NT2/D1 (cell line): ENCODE measurements at regions not wholly inside any gene's neighbourhood (a gene's known extent, or its start where the extent isn't known, plus 50 kb on each side); places are given as distances from the start of the nearest gene placed in this dataset.
A peak's percentile ranks its signal among the peaks of the same experiment; 100 is the strongest.

Experiments
- DNase-seq: peaks from one replicate; pipeline ENCODE4 v3.0.0-alpha.2; 2011; ENCODE audit warnings: low read depth, low spot score
- H3K27me3 ChIP-seq: 2 replicates; pipeline ENCODE4 v1.6.0; 2011; ENCODE audit warnings: mild to moderate bottlenecking; ENCODE audit not compliant: insufficient read length, insufficient read depth
- H3K36me3 ChIP-seq: 2 replicates; pipeline ENCODE4 v1.6.1; 2011; ENCODE audit warnings: mild to moderate bottlenecking, low read length, mixed read lengths; ENCODE audit not compliant: insufficient read depth, insufficient read length
- H3K4me1 ChIP-seq: 2 replicates; pipeline ENCODE4 v1.5.1; 2011; ENCODE audit not compliant: insufficient read depth, insufficient read length
- H3K4me3 ChIP-seq: 2 replicates; pipeline ENCODE4 v1.5.1; 2011; ENCODE audit warnings: low read depth; ENCODE audit not compliant: insufficient read length
- H3K9ac ChIP-seq: 2 replicates; pipeline ENCODE4 v1.6.0; 2011; ENCODE audit warnings: low read depth; ENCODE audit not compliant: insufficient read length
- H3K9me3 ChIP-seq: 2 replicates; pipeline ENCODE4 v1.5.1; 2011; ENCODE audit warnings: mild to moderate bottlenecking, low read length; ENCODE audit not compliant: insufficient read depth
- SUZ12 ChIP-seq: IDR thresholded peaks from 2 replicates; pipeline ENCODE4 v1.6.1; 2011; ENCODE audit not compliant: insufficient read length, insufficient read depth; ENCODE audit errors: extremely low read depth
- YY1 ChIP-seq: IDR thresholded peaks from 2 replicates; pipeline ENCODE4 v1.6.1; 2011; ENCODE audit not compliant: insufficient read length, insufficient read depth
- ZNF274 ChIP-seq: IDR thresholded peaks from 2 replicates; pipeline ENCODE4 v1.6.1; 2011; ENCODE audit warnings: mild to moderate bottlenecking, low read depth, low read length

GRCh38 chr1:209156991-209157390 is 426.5 kb upstream of the CAMK1G start:
- TF ChIP-seq YY1 (no peak), ZNF274 (no peak), SUZ12 (no peak)
- no peaks in the 10 kb centered on the region for H3K27me3 ChIP-seq
- DNase-seq: no peak
- no peak overlapping the region for H3K4me3 ChIP-seq
- peaks cover 8% of the 10 kb centered on the region for H3K4me1 ChIP-seq
- no peak overlapping the region for H3K9ac ChIP-seq
- no peaks in the 10 kb centered on the region for H3K9me3 ChIP-seq
- H3K36me3 ChIP-seq: no peaks in the 10 kb centered on the region

GRCh38 chr1:209157546-209158249 is 425.8 kb upstream of the CAMK1G start:
- Histone ChIP-seq H3K9me3 (no peaks in the 10 kb centered on the region), H3K4me1 (peaks cover 8% of the 10 kb centered on the region), H3K4me3 (no peak overlapping the region), H3K36me3 (no peaks in the 10 kb centered on the region), H3K27me3 (no peaks in the 10 kb centered on the region), H3K9ac (no peak overlapping the region)
- no peak for TF ChIP-seq ZNF274
- TF ChIP-seq YY1: no peak
- DNase-seq: peak; percentile 93

- H3K4me1 ChIP-seq: peaks cover 8% of the 10 kb centered on the region
- H3K9ac ChIP-seq: no peak overlapping the region
- TF ChIP-seq YY1 (no peak), ZNF274 (no peak), SUZ12 (no peak)
- H3K27me3 ChIP-seq: no peaks in the 10 kb centered on the region
- no peak for DNase-seq
- H3K9me3 ChIP-seq: no peaks in the 10 kb centered on the region
- H3K36me3 ChIP-seq: no peaks in the 10 kb centered on the region
- H3K4me3 ChIP-seq: no peak overlapping the region
These were observed 424.7 kb upstream of the CAMK1G start for GRCh38 chr1:209158851-209159250.

GRCh38 chr1:209160230-209160629 is 423.3 kb upstream of the CAMK1G start:
- TF ChIP-seq ZNF274: no peak
- no peak for TF ChIP-seq YY1
- TF ChIP-seq SUZ12: no peak
- no peaks in the 10 kb centered on the region for H3K9me3 ChIP-seq
- no peak for DNase-seq
- no peak overlapping the region for H3K9ac ChIP-seq
- no peaks in the 10 kb centered on the region for H3K36me3 ChIP-seq
- peaks cover 7% of the 10 kb centered on the region for H3K4me1 ChIP-seq
- no peak overlapping the region for H3K4me3 ChIP-seq
- H3K27me3 ChIP-seq: no peaks in the 10 kb centered on the region

GRCh38 chr1:209162651-209163050 is 420.9 kb upstream of the CAMK1G start:
- Histone ChIP-seq H3K36me3 (no peaks in the 10 kb centered on the region), H3K9me3 (peaks cover 11% of the 10 kb centered on the region), H3K4me1 (peaks cover 3% of the 10 kb centered on the region), H3K27me3 (no peaks in the 10 kb centered on the region), H3K9ac (no peak overlapping the region), H3K4me3 (no peak overlapping the region)
- DNase-seq: no peak
- TF ChIP-seq YY1 (no peak), ZNF274 (no peak), SUZ12 (no peak)

GRCh38 chr1:209168204-209168603 is 415.3 kb upstream of the CAMK1G start:
- Histone ChIP-seq H3K27me3 (no peaks in the 10 kb centered on the region), H3K9ac (no peak overlapping the region), H3K9me3 (peaks cover 15% of the 10 kb centered on the region), H3K4me1 (no peaks in the 10 kb centered on the region), H3K36me3 (no peaks in the 10 kb centered on the region), H3K4me3 (no peak overlapping the region)
- no peak for TF ChIP-seq SUZ12
- TF ChIP-seq YY1: no peak
- no peak for TF ChIP-seq ZNF274
- no peak for DNase-seq

- Histone ChIP-seq H3K36me3 (no peaks in the 10 kb centered on the region), H3K27me3 (no peaks in the 10 kb centered on the region), H3K4me1 (no peaks in the 10 kb centered on the region), H3K9ac (no peak overlapping the region), H3K9me3 (peaks cover 26% of the 10 kb centered on the region), H3K4me3 (no peak overlapping the region)
- TF ChIP-seq YY1 (no peak), SUZ12 (no peak), ZNF274 (no peak)
- no peak for DNase-seq
These were observed 412.4 kb upstream of the CAMK1G start for GRCh38 chr1:209171151-209171550.
